Peyer's patch (tissue), 4 donors: ENCODE measurements at regions not wholly inside any gene's neighbourhood (a gene's known extent, or its start where the extent isn't known, plus 50 kb on each side); places are given as distances from the start of the nearest gene placed in this dataset.

Experiments
- DNase-seq, 3 donors: peaks; one replicate each; pipeline ENCODE4 v3.0.0-alpha.2; 2017 to 2019
- H3K27ac ChIP-seq, 4 donors: fragments of 200-600 bp; sonication (generic); one replicate each; pipeline ENCODE4 v1.5.1; 2016 to 2019
- H3K27me3 ChIP-seq, 2 donors: fragments of 200-600 bp; sonication (generic); one replicate each; pipeline ENCODE4 v1.5.1; 2019
- H3K36me3 ChIP-seq, 3 donors: fragments of 200-600 bp; sonication (generic); one replicate each; pipeline ENCODE4 v1.5.1; 2016 to 2019
- H3K4me1 ChIP-seq, 4 donors: fragments of 200-600 bp; sonication (generic); one replicate each; pipeline ENCODE4 v1.5.1; 2016 to 2019
- H3K4me3 ChIP-seq, 4 donors: fragments of 200-600 bp; sonication (generic); 1 replicate in 3 of 4; 2 replicates in 1 of 4; pipeline ENCODE4 v1.5.1; 2016 to 2019; ENCODE audit warnings: mild to moderate bottlenecking in 1 of 4
- H3K9me3 ChIP-seq, 4 donors: fragments of 200-600 bp; sonication (generic); one replicate each; pipeline ENCODE4 v1.5.1; 2016 to 2019; ENCODE audit warnings: mild to moderate bottlenecking in 1 of 4
- POLR2A ChIP-seq, 2 donors: fragments of 450-650 bp; IDR thresholded peaks; one replicate each; pipeline ENCODE4 v1.5.1; 2017; ENCODE audit warnings: antibody characterized with exemption in 2 of 2, mild to moderate bottlenecking in 2 of 2, moderate library complexity in 2 of 2
- TF ChIP-seq, protein P1 (sequence below), 6 experiments: fragments of 450-650 bp in 4 of 6; fragments of 200-600 bp in 2 of 6; sonication (generic) in 1 of 6; IDR thresholded peaks; one replicate each; pipeline ENCODE4 v1.5.1; 2017 to 2019; ENCODE audit warnings: antibody characterized with exemption in 6 of 6, mild to moderate bottlenecking in 3 of 6, moderate library complexity in 1 of 6

GRCh38 chr14:55758796-55759195 lies 178.8 kb downstream of the KTN1 start:
- TF ChIP-seq POLR2A (IDR thresholded peaks at IDR 0.05) = no peak
- TF ChIP-seq, protein P1, sequence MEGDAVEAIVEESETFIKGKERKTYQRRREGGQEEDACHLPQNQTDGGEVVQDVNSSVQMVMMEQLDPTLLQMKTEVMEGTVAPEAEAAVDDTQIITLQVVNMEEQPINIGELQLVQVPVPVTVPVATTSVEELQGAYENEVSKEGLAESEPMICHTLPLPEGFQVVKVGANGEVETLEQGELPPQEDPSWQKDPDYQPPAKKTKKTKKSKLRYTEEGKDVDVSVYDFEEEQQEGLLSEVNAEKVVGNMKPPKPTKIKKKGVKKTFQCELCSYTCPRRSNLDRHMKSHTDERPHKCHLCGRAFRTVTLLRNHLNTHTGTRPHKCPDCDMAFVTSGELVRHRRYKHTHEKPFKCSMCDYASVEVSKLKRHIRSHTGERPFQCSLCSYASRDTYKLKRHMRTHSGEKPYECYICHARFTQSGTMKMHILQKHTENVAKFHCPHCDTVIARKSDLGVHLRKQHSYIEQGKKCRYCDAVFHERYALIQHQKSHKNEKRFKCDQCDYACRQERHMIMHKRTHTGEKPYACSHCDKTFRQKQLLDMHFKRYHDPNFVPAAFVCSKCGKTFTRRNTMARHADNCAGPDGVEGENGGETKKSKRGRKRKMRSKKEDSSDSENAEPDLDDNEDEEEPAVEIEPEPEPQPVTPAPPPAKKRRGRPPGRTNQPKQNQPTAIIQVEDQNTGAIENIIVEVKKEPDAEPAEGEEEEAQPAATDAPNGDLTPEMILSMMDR (IDR thresholded peaks at IDR 0.05) = no peak
- H3K27me3 ChIP-seq = no peaks in the 10 kb centered on the region
- DNase-seq = no peak
- no peak overlapping the region for H3K27ac ChIP-seq
- no peak overlapping the region for H3K4me3 ChIP-seq
- no peaks in the 10 kb centered on the region for H3K4me1 ChIP-seq
- H3K9me3 ChIP-seq = no peaks in the 10 kb centered on the region
- H3K36me3 ChIP-seq = no peaks in the 10 kb centered on the region

- DNase-seq = no peak
- H3K4me3 ChIP-seq = no peak overlapping the region
- H3K27ac ChIP-seq = no peak overlapping the region
- no peaks in the 10 kb centered on the region for H3K9me3 ChIP-seq
- H3K36me3 ChIP-seq = no peaks in the 10 kb centered on the region
- TF ChIP-seq, protein P1 (IDR thresholded peaks at IDR 0.05) = no peak
- TF ChIP-seq POLR2A (IDR thresholded peaks at IDR 0.05) = no peak
- no peaks in the 10 kb centered on the region for H3K4me1 ChIP-seq
- no peaks in the 10 kb centered on the region for H3K27me3 ChIP-seq
Measured at GRCh38 chr14:55760789-55761566, 181.0 kb downstream of the KTN1 start.

DNA sequence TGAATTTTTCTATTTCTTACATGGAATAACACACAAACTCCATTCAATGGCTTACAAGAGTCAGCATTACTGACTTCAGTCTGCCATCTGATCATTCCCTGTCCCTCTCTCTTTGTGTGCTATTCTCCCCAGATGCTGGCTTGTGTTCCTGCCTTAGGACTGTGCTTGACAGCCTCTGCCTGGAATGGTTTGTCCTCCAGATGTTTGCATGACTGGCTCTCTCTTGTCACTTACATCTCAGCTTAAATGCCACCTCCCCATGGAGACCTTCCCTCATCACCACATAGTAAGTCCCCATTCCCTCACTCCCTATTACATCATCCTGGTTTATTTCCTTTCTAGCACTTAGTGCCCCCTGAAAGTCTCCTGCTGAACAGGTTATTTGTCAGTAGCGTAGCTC lies 181.6 kb downstream of the KTN1 start:
- Histone ChIP-seq H3K9me3 (no peaks in the 10 kb centered on the region), H3K27me3 (no peaks in the 10 kb centered on the region), H3K27ac (no peak overlapping the region), H3K4me1 (no peaks in the 10 kb centered on the region), H3K4me3 (no peak overlapping the region), H3K36me3 (no peaks in the 10 kb centered on the region)
- TF ChIP-seq, protein P1 (IDR thresholded peaks at IDR 0.05) = no peak
- TF ChIP-seq POLR2A (IDR thresholded peaks at IDR 0.05) = no peak
- no peak for DNase-seq

- Histone ChIP-seq H3K4me3 (no peak overlapping the region), H3K9me3 (no peaks in the 10 kb centered on the region), H3K4me1 (no peaks in the 10 kb centered on the region), H3K27me3 (no peaks in the 10 kb centered on the region), H3K27ac (no peak overlapping the region), H3K36me3 (no peaks in the 10 kb centered on the region)
- no peak for DNase-seq
- TF ChIP-seq, protein P1 (IDR thresholded peaks at IDR 0.05) = no peak
- TF ChIP-seq POLR2A (IDR thresholded peaks at IDR 0.05) = no peak
Measured at GRCh38 chr14:55762595-55763232, 182.7 kb downstream of the KTN1 start.

- Histone ChIP-seq H3K4me1 (no peaks in the 10 kb centered on the region), H3K9me3 (no peaks in the 10 kb centered on the region), H3K4me3 (no peak overlapping the region), H3K27me3 (no peaks in the 10 kb centered on the region), H3K27ac (no peak overlapping the region), H3K36me3 (no peaks in the 10 kb centered on the region)
- DNase-seq = no peak
- TF ChIP-seq, protein P1 (IDR thresholded peaks at IDR 0.05) = no peak
Measured at GRCh38 chr14:55764784-55765183, 184.8 kb downstream of the KTN1 start.
